ENCODE measurements at regions not wholly inside any gene's neighbourhood (a gene's known extent, or its start where the extent isn't known, plus 50 kb on each side); places are given as distances from the start of the nearest gene placed in this dataset.

DNA sequence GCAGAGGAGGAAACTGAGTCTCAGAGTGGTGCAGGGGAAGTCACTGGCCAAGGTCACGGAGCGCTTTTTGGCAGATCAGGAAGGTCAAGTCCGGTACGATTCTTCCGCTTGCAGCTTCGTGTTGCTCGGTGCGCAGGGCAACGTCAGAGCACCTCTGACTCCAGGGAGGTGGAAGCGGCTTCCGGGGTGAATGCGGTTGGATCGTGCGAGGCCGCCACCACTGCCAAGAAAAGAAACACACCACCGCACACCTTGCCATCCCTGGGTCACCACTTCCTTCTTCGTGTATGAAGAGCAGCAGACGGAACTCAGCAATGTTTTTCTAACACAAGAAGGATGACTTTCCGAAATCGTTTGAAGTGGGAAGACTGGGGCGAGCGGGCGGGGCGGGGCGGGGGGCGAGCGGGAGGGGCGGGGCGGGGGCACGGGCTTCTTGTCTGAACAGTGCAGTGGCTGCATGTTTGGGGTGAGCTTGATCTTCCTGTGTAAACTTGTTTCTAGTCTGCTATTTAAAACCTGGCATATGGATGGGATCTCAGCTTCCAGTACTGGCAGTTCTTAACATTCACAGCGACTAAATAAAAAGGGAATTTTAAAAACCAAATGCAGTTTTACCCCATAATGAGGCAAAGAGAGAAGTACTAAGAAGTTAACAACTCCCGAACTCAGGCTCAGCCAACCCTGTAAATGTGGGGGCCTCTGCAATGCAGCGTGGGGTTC is 300.0 kb downstream of the RRAGC start:
- peak overlapping the region; percentile 45; the same call in 1 of the 2 replicates for H3K9ac ChIP-seq
- peak overlapping the region; percentile 94 for H3K4me2 ChIP-seq
- peaks cover 64% of the 10 kb centered on the region for H3K4me1 ChIP-seq
- no peaks in the 10 kb centered on the region for H3K9me3 ChIP-seq
- no peak for TF ChIP-seq Cebpa-rat (IDR thresholded peaks at IDR 0.05)
- peak overlapping the region; percentile 57 for H3K27ac ChIP-seq
- H3K36me3 ChIP-seq, result no peaks in the 10 kb centered on the region
- peak overlapping the region; percentile 55 for H3K4me3 ChIP-seq
- no peaks in the 10 kb centered on the region for H3K27me3 ChIP-seq
- no peaks in the 10 kb centered on the region for H4K20me1 ChIP-seq

DNA sequence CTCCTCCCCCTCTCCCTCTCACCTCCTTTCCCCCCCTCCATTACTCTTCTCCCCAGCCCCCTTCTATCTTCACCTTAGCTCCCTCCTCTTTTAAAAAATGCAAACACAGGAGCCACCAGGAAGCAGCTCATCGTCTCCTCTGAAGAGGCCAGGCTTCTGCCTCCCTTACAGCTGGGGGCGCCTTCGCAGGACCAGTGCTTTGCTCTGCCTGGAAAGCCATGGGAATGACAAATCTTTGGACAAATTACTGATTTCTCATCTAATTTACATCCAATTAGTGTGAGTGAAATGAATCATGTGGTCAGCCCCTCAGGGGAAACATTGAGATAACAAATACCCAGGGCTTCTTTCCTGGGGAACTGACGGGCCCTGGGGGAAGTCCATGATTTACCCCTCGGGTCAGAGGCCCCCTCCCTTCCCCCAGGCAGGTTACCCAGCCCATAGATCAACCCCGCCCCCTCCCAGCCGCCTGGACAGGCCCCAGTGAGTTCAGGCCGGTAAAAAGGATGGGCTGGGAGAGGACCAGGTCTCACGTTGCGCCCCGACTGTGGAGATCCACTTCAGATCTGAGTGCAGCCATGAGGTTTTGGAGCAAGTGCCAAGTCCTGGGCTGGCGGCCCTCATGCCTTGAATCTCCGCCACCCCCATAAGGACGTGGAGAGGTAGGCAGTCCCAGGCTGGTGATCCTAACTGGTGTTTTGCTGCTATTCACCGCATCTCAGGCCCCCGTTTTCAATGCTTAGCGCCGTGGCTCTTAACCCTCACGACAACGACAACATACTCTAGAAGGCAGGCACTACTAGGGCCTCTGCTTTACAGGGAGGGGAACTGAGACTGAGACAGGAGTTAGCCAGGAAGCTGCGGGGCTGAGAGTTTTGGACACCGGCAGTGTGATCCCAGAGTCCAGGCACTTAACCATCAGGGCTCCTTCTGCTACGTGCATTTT is 300.8 kb downstream of the RRAGC start:
- Histone ChIP-seq H3K4me3 (peak overlapping the region; percentile 52; the same call in 1 of the 2 replicates), H3K9ac (no peak overlapping the region), H3K4me1 (peaks cover 56% of the 10 kb centered on the region), H3K27ac (peak overlapping the region; percentile 49; the same call in 1 of the 2 replicates), H3K9me3 (no peaks in the 10 kb centered on the region), H4K20me1 (no peaks in the 10 kb centered on the region), H3K27me3 (no peaks in the 10 kb centered on the region), H3K36me3 (no peaks in the 10 kb centered on the region), H3K4me2 (peak overlapping the region; percentile 94)
- TF ChIP-seq Cebpa-rat (IDR thresholded peaks at IDR 0.05), result no peak

DNA sequence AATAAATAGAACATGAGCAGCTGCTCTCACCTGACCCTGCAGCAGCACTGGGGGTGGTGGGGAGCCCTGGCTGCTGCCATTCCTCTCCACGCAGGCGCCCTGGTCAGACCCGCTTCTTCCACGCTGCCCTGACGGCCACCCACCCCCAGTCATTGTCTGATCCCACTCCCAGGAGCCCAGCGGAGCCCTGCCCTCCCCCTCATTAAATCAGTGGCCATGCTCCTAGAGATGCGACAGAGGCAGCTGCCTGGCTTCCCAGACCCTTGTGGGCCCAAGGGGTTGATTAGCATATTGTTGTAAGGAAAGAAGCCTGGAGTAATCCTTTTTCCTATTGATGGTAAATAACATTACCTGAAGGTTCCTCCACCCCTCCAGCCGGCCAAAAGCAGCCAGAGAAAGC is 301.5 kb downstream of the RRAGC start:
- H3K4me3 ChIP-seq, result no peak overlapping the region
- H4K20me1 ChIP-seq, result no peaks in the 10 kb centered on the region
- no peaks in the 10 kb centered on the region for H3K9me3 ChIP-seq
- TF ChIP-seq Cebpa-rat (IDR thresholded peaks at IDR 0.05), result no peak
- H3K27me3 ChIP-seq, result no peaks in the 10 kb centered on the region
- no peak overlapping the region for H3K27ac ChIP-seq
- no peaks in the 10 kb centered on the region for H3K36me3 ChIP-seq
- H3K9ac ChIP-seq, result no peak overlapping the region
- peaks cover 49% of the 10 kb centered on the region for H3K4me1 ChIP-seq
- H3K4me2 ChIP-seq, result peak overlapping the region; percentile 94

DNA sequence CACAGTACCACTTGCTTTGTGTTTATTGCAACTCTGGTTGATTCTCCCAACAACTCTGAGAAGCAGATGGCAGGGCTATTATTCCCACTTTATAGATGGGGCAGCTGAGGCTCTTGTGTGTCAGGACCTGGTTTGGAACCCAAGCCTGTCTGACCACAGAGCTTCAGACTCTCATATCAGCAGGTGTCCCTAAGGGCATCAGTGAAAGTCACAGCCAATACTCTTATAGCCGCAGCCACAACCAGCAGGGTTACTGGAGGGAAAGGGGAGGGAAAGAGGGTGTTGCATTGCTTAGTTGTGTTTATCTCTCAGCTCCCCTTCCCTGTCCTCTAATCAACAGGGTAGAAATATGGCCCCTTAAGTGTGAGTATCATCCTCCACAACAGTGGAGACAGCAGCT is 304.0 kb downstream of the RRAGC start:
- Histone ChIP-seq H3K36me3 (no peaks in the 10 kb centered on the region), H3K27ac (no peak overlapping the region), H3K4me2 (no peak overlapping the region), H3K4me3 (no peak overlapping the region), H3K27me3 (no peaks in the 10 kb centered on the region), H3K9ac (no peak overlapping the region), H3K9me3 (no peaks in the 10 kb centered on the region), H4K20me1 (no peaks in the 10 kb centered on the region), H3K4me1 (peaks cover 37% of the 10 kb centered on the region)
- TF ChIP-seq Cebpa-rat (IDR thresholded peaks at IDR 0.05), result no peak

DNA sequence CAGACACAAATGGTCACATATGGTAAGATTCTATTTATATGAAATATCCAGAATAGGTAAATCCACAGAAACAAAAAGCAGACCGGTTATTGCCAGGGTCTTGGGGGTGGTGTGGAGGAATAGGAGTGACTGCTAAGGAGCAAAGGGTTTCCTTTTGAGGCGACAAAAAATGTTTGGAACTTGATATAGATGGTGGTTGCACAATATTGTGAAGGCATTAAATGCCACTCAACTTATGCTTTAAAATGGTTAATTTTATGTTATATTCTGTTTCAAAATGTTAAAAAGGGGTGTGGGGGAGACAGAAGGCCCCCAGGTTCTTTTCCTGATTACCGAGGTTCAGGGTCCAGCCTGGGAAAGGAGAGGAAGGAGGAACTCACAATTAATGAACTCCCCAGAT is 304.4 kb downstream of the RRAGC start:
- Histone ChIP-seq H3K27me3 (no peaks in the 10 kb centered on the region), H3K4me3 (no peak overlapping the region), H3K27ac (no peak overlapping the region), H3K4me2 (no peak overlapping the region), H3K9me3 (no peaks in the 10 kb centered on the region), H3K9ac (no peak overlapping the region), H3K4me1 (peaks cover 33% of the 10 kb centered on the region), H3K36me3 (no peaks in the 10 kb centered on the region), H4K20me1 (no peaks in the 10 kb centered on the region)
- TF ChIP-seq Cebpa-rat (IDR thresholded peaks at IDR 0.05), result no peak

DNA sequence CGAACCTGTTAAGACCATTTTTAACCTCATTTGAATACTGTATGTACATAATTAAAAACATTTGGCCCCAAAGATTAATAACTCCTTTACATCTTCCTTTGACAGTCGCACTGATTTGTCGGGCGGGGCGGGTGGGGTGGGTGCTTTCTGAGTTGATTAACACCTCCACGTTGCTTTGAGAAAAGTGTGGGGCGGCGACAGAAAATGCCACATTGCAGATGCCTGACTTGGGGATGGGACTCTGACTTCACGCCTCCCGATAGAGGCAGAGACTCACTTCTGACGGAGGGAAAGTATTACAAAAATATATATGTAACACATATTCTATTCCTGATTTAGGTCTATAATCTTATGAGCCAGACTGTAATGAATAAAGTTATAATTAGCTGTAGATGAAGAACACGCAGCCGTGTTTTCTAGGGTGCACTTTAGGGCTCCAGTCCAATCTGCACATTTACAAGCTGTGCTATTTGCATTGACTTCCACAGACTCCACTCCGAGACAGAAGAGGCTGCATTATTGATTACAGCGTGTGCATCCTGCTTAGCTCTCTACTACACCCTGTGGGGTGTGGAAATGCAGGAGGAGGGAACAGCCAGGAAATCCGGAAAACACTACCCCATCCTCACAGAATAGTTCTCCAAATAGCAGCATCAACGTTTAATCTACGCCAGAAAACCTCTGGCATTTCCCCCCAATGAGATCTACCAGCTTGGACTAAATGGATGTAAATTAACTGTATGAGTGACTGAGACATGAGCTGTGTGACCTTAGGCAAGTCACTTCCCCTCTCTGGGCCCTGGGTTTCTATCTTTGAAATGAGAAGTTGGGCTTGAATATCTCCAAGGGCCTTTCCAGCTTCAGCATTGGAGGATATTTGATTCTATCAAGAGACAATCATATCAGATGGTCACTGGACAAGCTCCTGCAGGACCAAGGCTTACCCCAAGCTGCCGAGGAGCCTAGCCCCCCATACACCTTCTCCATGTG is 308.0 kb downstream of the RRAGC start:
- Histone ChIP-seq H3K9me3 (no peaks in the 10 kb centered on the region), H4K20me1 (no peaks in the 10 kb centered on the region), H3K9ac (no peak overlapping the region), H3K36me3 (no peaks in the 10 kb centered on the region), H3K4me3 (no peak overlapping the region), H3K4me2 (no peak overlapping the region), H3K4me1 (no peaks in the 10 kb centered on the region; the same call in 1 of the 2 replicates), H3K27ac (no peak overlapping the region), H3K27me3 (no peaks in the 10 kb centered on the region)
- TF ChIP-seq Cebpa-rat (IDR thresholded peaks at IDR 0.05), result no peak

DNA sequence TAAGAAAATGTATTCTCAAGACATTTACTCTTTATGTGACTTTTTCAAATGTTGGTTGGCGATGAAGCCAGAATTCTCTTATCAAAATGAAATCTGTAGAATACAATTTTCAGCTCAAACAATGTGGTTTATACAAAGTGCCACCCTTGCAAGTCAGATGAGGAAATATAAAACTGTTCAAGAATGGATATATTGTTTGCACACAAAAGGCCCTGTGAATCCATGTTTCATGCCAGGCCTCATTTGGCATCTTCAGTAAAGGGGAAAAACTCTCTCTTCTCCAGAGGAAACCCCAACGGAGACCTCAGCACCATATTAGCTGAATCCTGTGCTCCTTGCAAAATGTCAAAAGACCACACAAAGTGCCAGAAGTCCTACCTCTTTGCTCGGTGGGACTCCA is 310.4 kb downstream of the RRAGC start:
- no peaks in the 10 kb centered on the region for H3K27me3 ChIP-seq
- H3K36me3 ChIP-seq, result no peaks in the 10 kb centered on the region
- no peak for TF ChIP-seq Cebpa-rat (IDR thresholded peaks at IDR 0.05)
- no peak overlapping the region for H3K4me3 ChIP-seq
- H4K20me1 ChIP-seq, result no peaks in the 10 kb centered on the region
- no peaks in the 10 kb centered on the region for H3K4me1 ChIP-seq
- no peak overlapping the region for H3K27ac ChIP-seq
- no peaks in the 10 kb centered on the region for H3K9me3 ChIP-seq
- H3K9ac ChIP-seq, result no peak overlapping the region
- no peak overlapping the region for H3K4me2 ChIP-seq

DNA sequence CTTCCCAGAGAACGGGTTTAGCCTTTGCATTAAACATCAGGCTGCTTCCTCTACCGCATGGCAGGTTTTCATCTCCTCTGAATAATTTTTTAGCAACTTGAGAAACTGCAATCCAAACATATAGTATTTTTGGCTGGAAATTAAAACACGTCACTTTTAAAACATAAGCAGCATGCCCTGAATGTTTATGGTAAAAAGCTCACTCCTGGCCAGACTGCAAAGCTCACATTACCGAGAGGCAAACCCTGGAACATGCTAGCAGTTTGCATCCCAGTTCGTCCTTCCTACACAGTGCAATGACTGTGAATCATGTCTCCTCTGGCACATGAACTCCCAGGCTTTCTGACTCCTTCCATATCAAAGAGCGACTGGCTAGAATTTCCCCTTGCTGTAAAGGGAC is 312.3 kb downstream of the RRAGC start:
- Histone ChIP-seq H3K9me3 (no peaks in the 10 kb centered on the region), H3K27me3 (no peaks in the 10 kb centered on the region), H4K20me1 (no peaks in the 10 kb centered on the region), H3K9ac (no peak overlapping the region), H3K4me1 (no peaks in the 10 kb centered on the region), H3K27ac (no peak overlapping the region), H3K36me3 (no peaks in the 10 kb centered on the region), H3K4me2 (no peak overlapping the region), H3K4me3 (no peak overlapping the region)
- TF ChIP-seq Cebpa-rat (IDR thresholded peaks at IDR 0.05), result no peak

DNA sequence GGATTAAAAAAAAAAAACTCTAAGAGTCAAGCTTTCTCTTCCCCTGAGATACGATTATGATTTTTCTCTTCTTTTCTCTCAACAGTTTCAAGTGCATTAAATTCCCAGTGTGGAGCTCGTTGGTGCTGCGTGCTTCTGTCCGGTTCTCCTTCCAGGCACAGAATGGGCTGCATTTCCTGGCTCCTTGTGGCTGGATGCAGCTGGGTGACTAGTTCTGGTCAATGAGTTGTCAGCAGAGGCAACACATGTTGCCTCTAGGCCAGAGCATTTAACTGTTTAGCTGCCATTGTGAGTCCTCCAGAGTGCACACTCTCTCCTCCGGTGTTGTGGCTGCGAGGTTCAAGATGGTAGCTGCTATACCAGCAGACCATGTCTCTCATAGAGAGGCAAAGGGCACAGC is 312.9 kb downstream of the RRAGC start:
- no peaks in the 10 kb centered on the region for H3K4me1 ChIP-seq
- no peak overlapping the region for H3K9ac ChIP-seq
- no peak overlapping the region for H3K4me2 ChIP-seq
- H4K20me1 ChIP-seq, result no peaks in the 10 kb centered on the region
- no peaks in the 10 kb centered on the region for H3K36me3 ChIP-seq
- no peaks in the 10 kb centered on the region for H3K27me3 ChIP-seq
- no peak overlapping the region for H3K27ac ChIP-seq
- no peak for TF ChIP-seq Cebpa-rat (IDR thresholded peaks at IDR 0.05)
- no peaks in the 10 kb centered on the region for H3K9me3 ChIP-seq
- H3K4me3 ChIP-seq, result no peak overlapping the region

Measured in BLaER1 (cell line).